Choroid plexus epithelial cell (primary cell): ENCODE measurements at regions not wholly inside any gene's neighbourhood (a gene's known extent, or its start where the extent isn't known, plus 50 kb on each side); places are given as distances from the start of the nearest gene placed in this dataset.

Experiments used
- DNase-seq: peaks from one replicate; pipeline ENCODE4 v3.0.0-alpha.2; 2010; ENCODE audit warnings: low read depth
- H3K4me3 ChIP-seq: 2 replicates; pipeline ENCODE4 v1.5.1; 2011; ENCODE audit warnings: low read depth, mild to moderate bottlenecking, control low read depth, low read length, moderate library complexity
- TF ChIP-seq, protein P1 (sequence below): conservative IDR thresholded peaks from 2 replicates; pipeline ENCODE4 v1.5.1; 2011; ENCODE audit warnings: low read depth, mild to moderate bottlenecking, control low read depth, inconsistent platforms, low read length, moderate library complexity

DNA sequence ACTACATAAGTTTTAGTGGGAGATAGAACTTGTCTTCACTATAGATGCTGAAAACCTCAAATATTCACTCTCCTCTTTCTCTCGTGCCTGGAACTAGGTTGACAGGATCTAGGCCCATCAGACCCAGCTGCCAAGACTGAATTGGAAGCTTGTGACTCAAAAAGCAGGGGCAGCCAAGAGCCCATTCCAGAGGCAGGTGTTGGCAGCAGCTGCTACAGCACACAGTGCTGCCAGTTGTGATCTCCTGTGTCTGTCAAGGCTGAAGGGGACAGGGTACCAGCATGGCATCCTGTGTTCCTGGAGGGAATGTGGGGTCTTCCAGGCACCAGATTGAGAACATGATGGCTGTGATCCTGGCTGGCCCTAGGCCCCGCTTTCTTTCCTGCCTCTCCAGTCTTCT, 92.5 kb upstream of the MB21D2 start:
- TF ChIP-seq, protein P1, sequence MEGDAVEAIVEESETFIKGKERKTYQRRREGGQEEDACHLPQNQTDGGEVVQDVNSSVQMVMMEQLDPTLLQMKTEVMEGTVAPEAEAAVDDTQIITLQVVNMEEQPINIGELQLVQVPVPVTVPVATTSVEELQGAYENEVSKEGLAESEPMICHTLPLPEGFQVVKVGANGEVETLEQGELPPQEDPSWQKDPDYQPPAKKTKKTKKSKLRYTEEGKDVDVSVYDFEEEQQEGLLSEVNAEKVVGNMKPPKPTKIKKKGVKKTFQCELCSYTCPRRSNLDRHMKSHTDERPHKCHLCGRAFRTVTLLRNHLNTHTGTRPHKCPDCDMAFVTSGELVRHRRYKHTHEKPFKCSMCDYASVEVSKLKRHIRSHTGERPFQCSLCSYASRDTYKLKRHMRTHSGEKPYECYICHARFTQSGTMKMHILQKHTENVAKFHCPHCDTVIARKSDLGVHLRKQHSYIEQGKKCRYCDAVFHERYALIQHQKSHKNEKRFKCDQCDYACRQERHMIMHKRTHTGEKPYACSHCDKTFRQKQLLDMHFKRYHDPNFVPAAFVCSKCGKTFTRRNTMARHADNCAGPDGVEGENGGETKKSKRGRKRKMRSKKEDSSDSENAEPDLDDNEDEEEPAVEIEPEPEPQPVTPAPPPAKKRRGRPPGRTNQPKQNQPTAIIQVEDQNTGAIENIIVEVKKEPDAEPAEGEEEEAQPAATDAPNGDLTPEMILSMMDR, result no peak
- H3K4me3 ChIP-seq, result no peak overlapping the region
- no peak for DNase-seq

DNA sequence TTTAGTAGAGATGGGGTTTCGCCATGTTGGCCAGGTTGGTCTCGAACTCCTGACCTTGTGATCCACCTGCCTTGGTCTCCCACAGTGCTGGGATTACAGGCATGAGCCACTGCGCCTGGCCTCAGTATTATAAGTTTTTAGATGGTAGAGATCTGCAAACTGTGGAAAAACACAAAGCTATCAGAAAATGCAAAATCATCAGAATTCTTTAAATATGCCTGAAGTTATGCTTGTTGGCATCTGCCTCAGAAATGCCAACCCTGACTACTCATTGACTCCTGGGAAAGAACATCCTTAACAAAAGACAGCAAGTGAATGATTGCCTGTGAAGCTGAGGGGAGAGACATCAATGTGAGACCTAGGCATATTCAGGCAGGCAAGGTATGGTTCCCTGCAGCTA, 94.3 kb upstream of the MB21D2 start:
- DNase-seq, result no peak
- TF ChIP-seq, protein P1, result no peak

DNA sequence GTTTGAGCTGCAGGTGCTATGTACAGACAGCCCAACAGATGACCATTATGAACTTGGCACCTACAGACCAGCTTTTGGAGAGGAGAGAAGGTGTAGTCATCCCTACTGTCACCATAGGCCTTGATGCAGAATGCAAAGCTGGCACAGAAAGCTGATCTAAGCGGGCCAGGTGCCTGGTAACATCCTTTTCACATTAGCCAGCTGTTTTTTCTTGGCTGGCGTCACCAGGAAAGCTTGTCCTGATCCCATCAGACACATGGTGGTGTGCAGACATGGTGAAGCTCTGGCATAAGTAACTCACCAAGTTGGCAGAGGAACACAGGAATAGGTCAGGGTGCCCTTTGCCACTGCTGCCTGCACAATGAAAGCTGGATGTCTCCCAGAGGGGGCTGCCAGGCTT, 97.2 kb upstream of the MB21D2 start:
- TF ChIP-seq, protein P1, result no peak
- H3K4me3 ChIP-seq, result no peak overlapping the region
- no peak for DNase-seq

More for the DNA sequence above, 94.3 kb upstream of the MB21D2 start:
- no peak overlapping the region for H3K4me3 ChIP-seq

DNA sequence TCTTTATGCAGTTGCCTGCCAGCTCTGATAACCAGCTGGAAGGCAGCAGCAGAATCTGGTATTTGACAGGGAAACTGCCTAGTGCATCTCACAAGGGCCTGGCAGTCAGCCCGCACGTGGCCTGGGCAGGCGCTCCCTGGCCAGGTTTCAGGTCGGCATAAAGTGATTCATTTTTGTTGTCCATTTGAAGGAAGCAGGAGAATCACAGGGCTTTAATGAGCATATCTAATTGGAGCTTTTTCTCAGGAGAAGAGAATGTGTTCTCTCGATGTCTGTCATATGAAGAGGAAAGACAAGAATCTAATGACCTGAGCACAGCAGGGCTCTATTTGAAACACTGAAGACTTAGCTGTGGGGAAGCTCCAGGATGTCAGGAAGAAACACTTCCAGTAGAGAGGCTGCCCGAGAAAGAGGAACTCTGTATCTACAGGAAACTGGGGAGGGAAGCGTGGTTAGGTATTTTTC, 98.8 kb upstream of the MB21D2 start:
- peak; percentile 42 for DNase-seq
- no peak overlapping the region for H3K4me3 ChIP-seq
- TF ChIP-seq, protein P1, result no peak

DNA sequence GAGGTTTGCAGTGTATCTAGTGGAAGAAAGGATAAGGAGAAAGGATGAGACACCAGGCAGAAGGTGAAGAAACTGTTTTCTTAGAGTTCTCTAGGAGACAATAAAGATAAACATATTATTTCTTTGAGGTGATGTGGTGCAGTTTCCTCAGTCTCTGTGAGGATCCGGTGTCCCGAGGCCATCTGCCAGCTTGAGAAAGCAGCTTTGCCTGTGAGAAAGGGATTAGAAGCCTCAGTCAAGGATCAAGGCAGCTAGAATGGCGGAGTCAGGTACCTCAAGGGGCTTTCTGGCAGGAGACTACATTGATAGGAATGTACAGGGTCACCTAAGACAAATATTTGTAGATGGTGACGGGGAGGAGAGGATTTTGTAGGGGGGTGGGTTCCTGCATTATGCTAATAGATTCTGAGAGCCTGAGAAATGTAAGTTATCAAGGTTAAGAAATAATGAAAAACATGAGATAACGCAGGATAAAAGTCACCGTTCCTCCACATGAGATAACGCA, 103.9 kb upstream of the MB21D2 start:
- TF ChIP-seq, protein P1, result no peak
- no peak overlapping the region for H3K4me3 ChIP-seq
- no peak for DNase-seq

DNA sequence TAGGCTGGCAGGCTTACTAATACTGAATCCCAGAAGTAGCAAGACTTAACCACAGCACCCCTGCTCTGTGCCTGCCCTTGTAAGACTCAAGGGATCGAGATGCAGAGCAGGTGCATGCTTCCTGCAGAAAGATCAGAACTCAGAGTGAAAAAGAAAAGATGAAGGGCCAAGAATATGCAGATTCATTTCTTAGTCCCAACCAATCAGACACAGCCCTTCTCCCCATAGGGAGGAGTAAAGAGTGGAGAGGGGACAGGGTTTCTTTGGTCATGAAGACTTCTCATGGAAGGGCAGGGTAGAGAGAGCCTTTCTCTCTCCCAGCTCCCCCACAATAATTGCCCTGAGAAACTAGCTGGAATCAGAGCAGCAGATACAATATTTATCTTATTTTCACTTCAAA, 105.6 kb upstream of the MB21D2 start:
- TF ChIP-seq, protein P1, result no peak
- no peak overlapping the region for H3K4me3 ChIP-seq
- no peak for DNase-seq

DNA sequence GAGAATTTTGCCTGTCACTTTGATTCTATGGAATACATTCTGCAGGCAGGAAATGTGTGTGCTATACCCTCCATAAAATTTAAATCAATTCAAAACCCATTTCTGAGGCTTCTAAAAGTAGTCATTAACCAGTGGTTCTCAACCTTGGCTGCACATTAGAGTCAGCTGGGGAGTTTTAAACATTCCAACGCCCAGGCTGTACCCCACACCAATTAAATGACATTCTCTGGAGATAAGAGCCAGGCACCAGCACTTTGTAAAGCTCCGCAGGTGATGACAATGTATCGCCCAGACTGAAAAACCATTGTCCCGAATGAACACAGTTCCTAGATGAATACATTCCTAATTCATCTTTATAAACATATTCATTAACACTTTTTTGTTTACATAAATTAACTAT, 110.6 kb upstream of the MB21D2 start:
- no peak overlapping the region for H3K4me3 ChIP-seq
- TF ChIP-seq, protein P1, result no peak
- DNase-seq, result no peak
